ENCODE measurements at regions not wholly inside any gene's neighbourhood (a gene's known extent, or its start where the extent isn't known, plus 50 kb on each side); places are given as distances from the start of the nearest gene placed in this dataset.

- no peak for TF ChIP-seq TEAD4 (IDR thresholded peaks at IDR 0.05)
- no peak for TF ChIP-seq EGR1 (IDR thresholded peaks at IDR 0.05)
- no peak for TF ChIP-seq USF1 (IDR thresholded peaks at IDR 0.05)
- no peak for TF ChIP-seq EP300 (IDR thresholded peaks at IDR 0.05; ENCODE audit: borderline replicate concordance)
- TF ChIP-seq TCF12 (IDR thresholded peaks at IDR 0.05; ENCODE audit: low read depth) = no peak
- no peak for TF ChIP-seq CREB1 (IDR thresholded peaks at IDR 0.05; ENCODE audit: low read depth)
- TF ChIP-seq MAX (IDR thresholded peaks at IDR 0.05) = no peak
- TF ChIP-seq NFIC (IDR thresholded peaks at IDR 0.05) = no peak
- no peak for TF ChIP-seq REST (IDR thresholded peaks at IDR 0.05; ENCODE audit: low read depth)
- TF ChIP-seq FOXM1 (IDR thresholded peaks at IDR 0.05; ENCODE audit: borderline replicate concordance, low read depth) = no peak
- no peak for TF ChIP-seq RAD21 (IDR thresholded peaks at IDR 0.05; ENCODE audit: low read depth)
- TF ChIP-seq YY1 (IDR thresholded peaks at IDR 0.05; ENCODE audit: low read depth) = no peak
- no peak for TF ChIP-seq ZBTB7A (IDR thresholded peaks at IDR 0.05; ENCODE audit: low read depth)
Observed at GRCh38 chr12:25710128-25710527, 157.0 kb upstream of the LMNTD1 start.
